HEK293 (cell line): ENCODE measurements at regions not wholly inside any gene's neighbourhood (a gene's known extent, or its start where the extent isn't known, plus 50 kb on each side); places are given as distances from the start of the nearest gene placed in this dataset.
A peak's percentile ranks its signal among the peaks of the same experiment; 100 is the strongest.

Source experiments
- CTCF ChIA-PET: fragments of 350-600 bp; formaldehyde crosslinking; extraction: SDS; loops from one replicate; lab custom pipeline; 2021; ENCODE audit warnings: antibody characterized with exemption; lab: Yijun Ruan, JAX
- POLR2A ChIA-PET: fragments of 300-600 bp; formaldehyde crosslinking; extraction: SDS; loops from one replicate; lab custom pipeline; 2020; ENCODE audit warnings: antibody characterized with exemption, inconsistent platforms; lab: Yijun Ruan, JAX
- H3K27ac ChIP-seq: fragments of 200-500 bp; sonication (Bioruptor generic); 2 replicates; pipeline ENCODE4 v1.5.1; 2014; ENCODE audit warnings: low read depth, low read length, control low read depth, inconsistent platforms; ENCODE audit errors: extremely low read depth
- H3K36me3 ChIP-seq, 2 experiments: fragments of 200-500 bp in 1 of 2; sonication (Bioruptor generic) in 1 of 2; 1 replicate in 1 of 2; 2 replicates in 1 of 2; pipeline ENCODE4 v1.5.1; 2014 to 2017; ENCODE audit warnings: inconsistent platforms in 2 of 2, low read length in 2 of 2; ENCODE audit not compliant: control insufficient read depth in 2 of 2, insufficient read depth in 1 of 2
- H3K4me1 ChIP-seq: fragments of 200-500 bp; sonication (Bioruptor generic); 2 replicates; pipeline ENCODE4 v1.5.1; 2014; ENCODE audit warnings: mild to moderate bottlenecking, low read length, inconsistent platforms; ENCODE audit not compliant: control insufficient read depth, insufficient read depth
- H3K4me3 ChIP-seq: 2 replicates; pipeline ENCODE4 v1.5.1; 2011; ENCODE audit warnings: low read depth, mild to moderate bottlenecking, control low read depth, low read length, moderate library complexity
- H3K9me3 ChIP-seq: fragments of 200-500 bp; sonication (Bioruptor generic); 2 replicates; pipeline ENCODE4 v1.5.1; 2014; ENCODE audit warnings: low read depth, low read length, inconsistent platforms; ENCODE audit not compliant: control insufficient read depth, insufficient read depth
- EGR2 ChIP-seq: fragments of 450-650 bp; formaldehyde crosslinking; IDR thresholded peaks from 2 replicates; pipeline ENCODE4 v1.5.1; 2016; ENCODE audit warnings: low read depth, missing biosample characterization, missing genetic modification characterization
- OVOL3 ChIP-seq: fragments of 450-650 bp; formaldehyde crosslinking; IDR thresholded peaks from 2 replicates; pipeline ENCODE4 v1.5.1; 2016; ENCODE audit warnings: missing biosample characterization, missing genetic modification characterization
- SP7 ChIP-seq: fragments of 450-650 bp; formaldehyde crosslinking; IDR thresholded peaks from 2 replicates; pipeline ENCODE4 v1.5.1; 2016; ENCODE audit warnings: missing biosample characterization, missing genetic modification characterization
- TCF7L2 ChIP-seq: IDR thresholded peaks from 2 replicates; pipeline ENCODE4 v1.6.1; 2011; ENCODE audit warnings: low read depth, mild to moderate bottlenecking, inconsistent platforms, low read length, moderate library complexity, borderline replicate concordance
- ZBTB7A ChIP-seq: fragments of 450-650 bp; formaldehyde crosslinking; IDR thresholded peaks from 2 replicates; pipeline ENCODE4 v1.5.1; 2016; ENCODE audit warnings: low read depth, missing biosample characterization, missing genetic modification characterization
- ZIC2 ChIP-seq: fragments of 450-650 bp; formaldehyde crosslinking; IDR thresholded peaks from 2 replicates; pipeline ENCODE4 v1.5.1; 2016; ENCODE audit warnings: missing biosample characterization, missing genetic modification characterization
- ZNF140 ChIP-seq: fragments of 450-650 bp; formaldehyde crosslinking; IDR thresholded peaks from 2 replicates; pipeline ENCODE4 v1.5.1; 2016; ENCODE audit warnings: missing biosample characterization, missing genetic modification characterization
- ZNF23 ChIP-seq: fragments of 450-650 bp; formaldehyde crosslinking; IDR thresholded peaks from 2 replicates; pipeline ENCODE4 v1.5.1; 2016; ENCODE audit warnings: missing biosample characterization, missing genetic modification characterization, borderline replicate concordance
- ZNF416 ChIP-seq: fragments of 450-650 bp; formaldehyde crosslinking; IDR thresholded peaks from 2 replicates; pipeline ENCODE4 v1.5.1; 2016; ENCODE audit warnings: missing biosample characterization, missing genetic modification characterization
- ZNF561 ChIP-seq: fragments of 450-650 bp; IDR thresholded peaks from 2 replicates; pipeline ENCODE4 v1.5.1; 2018; ENCODE audit warnings: missing biosample characterization, missing genetic modification characterization, borderline replicate concordance
- ZNF585B ChIP-seq: fragments of 450-650 bp; formaldehyde crosslinking; IDR thresholded peaks from 2 replicates; pipeline ENCODE4 v1.5.1; 2016; ENCODE audit warnings: missing biosample characterization, missing genetic modification characterization
- ZNF610 ChIP-seq: fragments of 450-650 bp; formaldehyde crosslinking; IDR thresholded peaks from 2 replicates; pipeline ENCODE4 v1.5.1; 2016; ENCODE audit warnings: missing biosample characterization, missing genetic modification characterization, borderline replicate concordance
- ZNF654 ChIP-seq: fragments of 450-650 bp; formaldehyde crosslinking; IDR thresholded peaks from 2 replicates; pipeline ENCODE4 v1.5.1; 2016; ENCODE audit warnings: low read depth, missing biosample characterization, missing genetic modification characterization
- ZNF660 ChIP-seq: fragments of 450-650 bp; IDR thresholded peaks from 2 replicates; pipeline ENCODE4 v1.5.1; 2018; ENCODE audit warnings: missing biosample characterization, mild to moderate bottlenecking, missing genetic modification characterization
- ZXDB ChIP-seq: fragments of 450-650 bp; formaldehyde crosslinking; IDR thresholded peaks from 2 replicates; pipeline ENCODE4 v1.5.1; 2016; ENCODE audit warnings: missing biosample characterization, missing genetic modification characterization
- TF ChIP-seq, protein P1 (sequence below): fragments of 450-650 bp; formaldehyde crosslinking; conservative IDR thresholded peaks from 2 replicates; pipeline ENCODE4 v1.5.1; 2016; ENCODE audit warnings: low read depth, missing biosample characterization, missing genetic modification characterization
- TF ChIP-seq, protein P2 (sequence below): fragments of 450-650 bp; formaldehyde crosslinking; IDR thresholded peaks from 2 replicates; pipeline ENCODE4 v1.5.1; 2016; ENCODE audit warnings: missing biosample characterization, missing genetic modification characterization

GRCh38 chr20:24134284-24134683 lies 145.7 kb upstream of the GGTLC1 start:
- CTCF ChIA-PET = interaction anchor here (0.6 kb wide), 1 partner anchor 16 kb away, joined by 3 read pairs; no protein-coding TSS in a partner anchor
- TF ChIP-seq ZNF660 (tag by site-specific recombination) (no peak), ZNF23 (tag by site-specific recombination) (no peak), ZIC2 (peak; percentile 18; the same call in 1 of the 2 replicates)
- no peaks in the 10 kb centered on the region for H3K36me3 ChIP-seq
- no peaks in the 10 kb centered on the region for H3K4me1 ChIP-seq
- H3K9me3 ChIP-seq = no peaks in the 10 kb centered on the region
- POLR2A ChIA-PET = no interaction called here
- H3K27ac ChIP-seq = no peak overlapping the region
- H3K4me3 ChIP-seq = no peak overlapping the region

DNA sequence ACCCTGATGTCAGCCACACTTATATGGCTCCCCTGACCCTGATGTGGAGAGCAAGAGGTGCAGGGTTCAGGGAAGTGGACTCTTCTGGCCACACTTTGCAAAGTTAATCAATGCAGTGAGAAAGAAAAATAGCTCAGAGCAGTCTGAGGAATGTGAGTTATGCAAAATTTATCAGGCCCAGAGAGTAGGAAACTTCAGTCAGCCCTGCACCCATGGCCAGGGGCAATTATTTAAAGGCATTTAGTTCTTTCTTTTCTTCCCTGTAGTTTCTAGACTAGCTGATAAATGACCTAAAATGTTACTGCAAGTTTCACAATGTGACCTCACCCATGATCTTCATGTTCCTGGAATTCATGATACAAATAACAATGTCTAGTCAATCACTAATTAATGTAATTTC lies 143.7 kb upstream of the GGTLC1 start:
- H3K4me3 ChIP-seq = no peak overlapping the region
- H3K4me1 ChIP-seq = no peaks in the 10 kb centered on the region
- ChIA-PET POLR2A (no interaction called here), CTCF (interaction anchor here (1.1 to 1.2 kb wide), 2 partner anchors 17 to 30 kb away, joined by 4 read pairs; no protein-coding TSS in a partner anchor)
- no peaks in the 10 kb centered on the region for H3K36me3 ChIP-seq
- TF ChIP-seq ZNF416 (tag by site-specific recombination) (no peak), ZBTB7A (tag by site-specific recombination) (no peak), ZNF561 (tag by site-specific recombination) (no peak), ZNF585B (no peak)
- TF ChIP-seq, protein P1, sequence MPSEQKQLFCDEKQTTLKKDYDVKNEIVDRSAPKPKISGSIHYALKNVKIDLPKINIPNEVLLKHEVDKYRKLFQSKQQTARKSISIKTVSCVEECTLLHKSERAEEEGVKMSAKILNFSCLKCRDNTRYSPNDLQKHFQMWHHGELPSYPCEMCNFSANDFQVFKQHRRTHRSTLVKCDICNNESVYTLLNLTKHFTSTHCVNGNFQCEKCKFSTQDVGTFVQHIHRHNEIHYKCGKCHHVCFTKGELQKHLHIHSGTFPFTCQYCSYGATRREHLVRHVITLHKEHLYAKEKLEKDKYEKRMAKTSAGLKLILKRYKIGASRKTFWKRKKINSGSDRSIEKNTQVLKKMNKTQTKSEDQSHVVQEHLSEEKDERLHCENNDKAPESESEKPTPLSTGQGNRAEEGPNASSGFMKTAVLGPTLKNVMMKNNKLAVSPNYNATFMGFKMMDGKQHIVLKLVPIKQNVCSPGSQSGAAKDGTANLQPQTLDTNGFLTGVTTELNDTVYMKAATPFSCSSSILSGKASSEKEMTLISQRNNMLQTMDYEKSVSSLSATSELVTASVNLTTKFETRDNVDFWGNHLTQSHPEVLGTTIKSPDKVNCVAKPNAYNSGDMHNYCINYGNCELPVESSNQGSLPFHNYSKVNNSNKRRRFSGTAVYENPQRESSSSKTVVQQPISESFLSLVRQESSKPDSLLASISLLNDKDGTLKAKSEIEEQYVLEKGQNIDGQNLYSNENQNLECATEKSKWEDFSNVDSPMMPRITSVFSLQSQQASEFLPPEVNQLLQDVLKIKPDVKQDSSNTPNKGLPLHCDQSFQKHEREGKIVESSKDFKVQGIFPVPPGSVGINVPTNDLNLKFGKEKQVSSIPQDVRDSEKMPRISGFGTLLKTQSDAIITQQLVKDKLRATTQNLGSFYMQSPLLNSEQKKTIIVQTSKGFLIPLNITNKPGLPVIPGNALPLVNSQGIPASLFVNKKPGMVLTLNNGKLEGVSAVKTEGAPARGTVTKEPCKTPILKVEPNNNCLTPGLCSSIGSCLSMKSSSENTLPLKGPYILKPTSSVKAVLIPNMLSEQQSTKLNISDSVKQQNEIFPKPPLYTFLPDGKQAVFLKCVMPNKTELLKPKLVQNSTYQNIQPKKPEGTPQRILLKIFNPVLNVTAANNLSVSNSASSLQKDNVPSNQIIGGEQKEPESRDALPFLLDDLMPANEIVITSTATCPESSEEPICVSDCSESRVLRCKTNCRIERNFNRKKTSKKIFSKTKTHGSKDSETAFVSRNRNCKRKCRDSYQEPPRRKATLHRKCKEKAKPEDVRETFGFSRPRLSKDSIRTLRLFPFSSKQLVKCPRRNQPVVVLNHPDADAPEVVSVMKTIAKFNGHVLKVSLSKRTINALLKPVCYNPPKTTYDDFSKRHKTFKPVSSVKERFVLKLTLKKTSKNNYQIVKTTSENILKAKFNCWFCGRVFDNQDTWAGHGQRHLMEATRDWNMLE = no peak
- H3K27ac ChIP-seq = no peak overlapping the region
- no peaks in the 10 kb centered on the region for H3K9me3 ChIP-seq

GRCh38 chr20:24131684-24132083 lies 143.1 kb upstream of the GGTLC1 start:
- H3K4me1 ChIP-seq = no peaks in the 10 kb centered on the region
- ChIA-PET POLR2A (no interaction called here), CTCF (interaction anchor here (1.1 to 1.2 kb wide), 2 partner anchors 18 to 30 kb away, joined by 4 read pairs; no protein-coding TSS in a partner anchor)
- H3K27ac ChIP-seq = no peak overlapping the region
- TF ChIP-seq ZNF654 = no peak
- TF ChIP-seq ZNF140 (tag by site-specific recombination) = no peak
- no peak for TF ChIP-seq ZNF610 (tag by site-specific recombination)
- no peak for TF ChIP-seq OVOL3 (tag by site-specific recombination)
- TF ChIP-seq, protein P2, sequence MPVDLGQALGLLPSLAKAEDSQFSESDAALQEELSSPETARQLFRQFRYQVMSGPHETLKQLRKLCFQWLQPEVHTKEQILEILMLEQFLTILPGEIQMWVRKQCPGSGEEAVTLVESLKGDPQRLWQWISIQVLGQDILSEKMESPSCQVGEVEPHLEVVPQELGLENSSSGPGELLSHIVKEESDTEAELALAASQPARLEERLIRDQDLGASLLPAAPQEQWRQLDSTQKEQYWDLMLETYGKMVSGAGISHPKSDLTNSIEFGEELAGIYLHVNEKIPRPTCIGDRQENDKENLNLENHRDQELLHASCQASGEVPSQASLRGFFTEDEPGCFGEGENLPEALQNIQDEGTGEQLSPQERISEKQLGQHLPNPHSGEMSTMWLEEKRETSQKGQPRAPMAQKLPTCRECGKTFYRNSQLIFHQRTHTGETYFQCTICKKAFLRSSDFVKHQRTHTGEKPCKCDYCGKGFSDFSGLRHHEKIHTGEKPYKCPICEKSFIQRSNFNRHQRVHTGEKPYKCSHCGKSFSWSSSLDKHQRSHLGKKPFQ = no peak
- TF ChIP-seq EGR2 (tag by site-specific recombination) = no peak
- no peak for TF ChIP-seq TCF7L2
- no peak for TF ChIP-seq ZXDB (tag by site-specific recombination)
- TF ChIP-seq SP7 (tag by site-specific recombination) = no peak
- TF ChIP-seq, all 188 proteins: peak for 0
- Histone ChIP-seq H3K9me3 (no peaks in the 10 kb centered on the region), H3K4me3 (no peak overlapping the region), H3K36me3 (no peaks in the 10 kb centered on the region)
